ENCODE measurements at regions not wholly inside any gene's neighbourhood (a gene's known extent, or its start where the extent isn't known, plus 50 kb on each side); places are given as distances from the start of the nearest gene placed in this dataset.
"Not testable (repeated sequence)": the region's sequence is repeated elsewhere in the genome, so short reads cannot be mapped to it uniquely, and the experiment has no call there.

DNA sequence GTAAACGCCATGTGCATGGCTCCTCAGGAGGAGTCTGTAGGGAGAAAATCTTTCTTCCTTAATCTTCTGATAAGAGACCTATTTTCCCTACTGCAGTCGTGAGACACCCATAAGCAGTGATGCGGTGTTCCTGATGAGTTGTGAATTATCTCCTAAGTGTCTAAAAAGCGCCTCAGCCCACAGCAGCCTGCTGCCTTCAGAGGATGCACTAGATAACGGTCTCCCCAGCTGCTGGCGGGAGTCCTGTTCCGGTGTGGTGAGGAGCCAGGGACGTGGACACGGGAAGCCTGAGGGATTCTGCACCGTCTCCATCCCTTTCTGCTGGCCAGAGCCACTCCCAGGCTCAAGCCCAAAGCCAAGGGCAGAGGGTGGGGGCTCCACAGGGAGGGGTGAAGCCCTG is 240.9 kb upstream of the SFSWAP start:
- not testable (repeated sequence) for TF ChIP-seq POLR2A (IDR thresholded peaks at IDR 0.05; ENCODE audit: low read depth, low read length); TAF1 (IDR thresholded peaks at IDR 0.05; ENCODE audit: borderline replicate concordance, low read depth, low read length)

Data from GM12892 (cell line).